ENCODE measurements at regions not wholly inside any gene's neighbourhood (a gene's known extent, or its start where the extent isn't known, plus 50 kb on each side); places are given as distances from the start of the nearest gene placed in this dataset.

- TF ChIP-seq CTCF (conservative IDR thresholded peaks at IDR 0.05 in 1 of 2, IDR thresholded peaks at IDR 0.05 in 1 of 2; ENCODE audit: low read depth in 1 of 2, low read length in 2 of 2) (no peak), EZH2 (IDR thresholded peaks at IDR 0.05; ENCODE audit: low read length, missing control alignments) (no peak)
Observed at GRCh38 chr10:28054228-28054860, 55.5 kb upstream of the ODAD2 start.
